HG03196 (cell line): ENCODE measurements at regions not wholly inside any gene's neighbourhood (a gene's known extent, or its start where the extent isn't known, plus 50 kb on each side); places are given as distances from the start of the nearest gene placed in this dataset.

ENCODE experiments used
- ATAC-seq: cut with Tn5 transposase; IDR thresholded peaks from one replicate; pipeline ENCODE4 v1.9.1; 2021; ENCODE audit not compliant: unreplicated experiment

GRCh38 chr2:224211791-224212190, 172.7 kb upstream of the SERPINE2 start:
- ATAC-seq, result no peak

- ATAC-seq, result no peak
These were observed 172.0 kb upstream of the SERPINE2 start for GRCh38 chr2:224211181-224211480.

- ATAC-seq, result no peak
These were observed 171.4 kb upstream of the SERPINE2 start for GRCh38 chr2:224210286-224211180.

- no peak for ATAC-seq
These were observed 170.6 kb upstream of the SERPINE2 start for GRCh38 chr2:224209555-224210285.

GRCh38 chr2:224208443-224208842, 169.4 kb upstream of the SERPINE2 start:
- no peak for ATAC-seq

GRCh38 chr2:224208007-224208406, 168.9 kb upstream of the SERPINE2 start:
- ATAC-seq, result no peak

GRCh38 chr2:224206816-224207215, 167.7 kb upstream of the SERPINE2 start:
- no peak for ATAC-seq

- ATAC-seq, result no peak
These were observed 163.3 kb upstream of the SERPINE2 start for GRCh38 chr2:224202281-224202865.

- no peak for ATAC-seq
These were observed 159.3 kb upstream of the SERPINE2 start for GRCh38 chr2:224198436-224198835.

GRCh38 chr2:224196810-224197209, 157.7 kb upstream of the SERPINE2 start:
- ATAC-seq, result no peak

- no peak for ATAC-seq
These were observed 157.0 kb upstream of the SERPINE2 start for GRCh38 chr2:224195925-224196571.

GRCh38 chr2:224194161-224194560, 155.1 kb upstream of the SERPINE2 start:
- no peak for ATAC-seq

- ATAC-seq, result no peak
These were observed 152.4 kb upstream of the SERPINE2 start for GRCh38 chr2:224191465-224191864.

- no peak for ATAC-seq
These were observed 151.8 kb upstream of the SERPINE2 start for GRCh38 chr2:224190936-224191270.

GRCh38 chr2:224190234-224190935, 151.3 kb upstream of the SERPINE2 start:
- ATAC-seq, result no peak

- ATAC-seq, result no peak
These were observed 148.1 kb upstream of the SERPINE2 start for GRCh38 chr2:224187220-224187619.

GRCh38 chr2:224185023-224185601, 146.0 kb upstream of the SERPINE2 start:
- ATAC-seq, result no peak

- ATAC-seq, result no peak
These were observed 144.0 kb upstream of the SERPINE2 start for GRCh38 chr2:224183086-224183485.

GRCh38 chr2:224182498-224182897, 143.4 kb upstream of the SERPINE2 start:
- no peak for ATAC-seq

GRCh38 chr2:224181534-224182155, 142.6 kb upstream of the SERPINE2 start:
- ATAC-seq, result no peak
